Dermis blood vessel endothelial cell (primary cell): ENCODE measurements at regions not wholly inside any gene's neighbourhood (a gene's known extent, or its start where the extent isn't known, plus 50 kb on each side); places are given as distances from the start of the nearest gene placed in this dataset.

Source experiments
- DNase-seq: peaks from one replicate; pipeline ENCODE4 v3.0.0; 2010

- no peak for DNase-seq
Observed at GRCh38 chr5:106172681-106173532, 1497.8 kb downstream of the EFNA5 start.

- DNase-seq, result no peak
Observed at GRCh38 chr5:106171708-106172107, 1499.0 kb downstream of the EFNA5 start.

DNA sequence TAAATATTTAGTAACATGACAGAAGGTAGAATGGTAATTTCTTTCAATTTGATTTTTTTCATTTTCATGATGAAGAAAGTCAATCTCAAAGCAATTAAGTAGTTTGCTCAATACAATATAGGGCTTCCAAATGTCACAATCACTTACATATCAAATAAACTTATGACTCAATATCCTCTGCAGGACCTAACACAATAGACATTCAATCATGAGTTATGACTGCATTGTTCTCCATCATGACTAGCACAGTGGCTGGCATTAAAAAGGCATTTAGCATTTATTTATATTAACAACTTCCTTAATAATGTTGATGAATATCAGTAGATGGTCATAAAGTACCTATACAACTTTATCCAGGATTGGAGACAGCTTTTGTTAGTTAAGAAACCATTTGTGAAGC is 1499.6 kb downstream of the EFNA5 start:
- peak; percentile 1 for DNase-seq

DNA sequence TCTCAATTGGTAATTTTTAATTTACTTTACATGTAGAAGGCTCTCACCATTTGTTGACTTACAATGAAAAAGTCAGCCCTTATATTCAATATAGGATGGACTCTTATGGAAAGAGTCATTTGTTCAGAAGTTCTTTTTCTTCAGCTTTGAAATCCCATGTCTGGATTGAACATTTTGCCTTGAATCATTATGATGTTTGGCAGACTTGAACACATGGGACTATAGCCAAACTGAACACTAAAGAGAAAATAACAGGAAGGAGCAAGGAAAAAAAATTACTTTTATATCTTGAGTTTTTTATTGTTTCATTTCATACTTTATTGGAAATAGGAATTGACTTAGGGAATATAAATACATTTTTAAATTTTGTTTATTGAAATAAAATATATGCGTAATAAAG is 1503.0 kb downstream of the EFNA5 start:
- DNase-seq, result no peak

- no peak for DNase-seq
Observed at GRCh38 chr5:106163233-106163632, 1507.5 kb downstream of the EFNA5 start.

GRCh38 chr5:106159616-106160015 is 1511.1 kb downstream of the EFNA5 start:
- no peak for DNase-seq

GRCh38 chr5:106154280-106154716 is 1516.4 kb downstream of the EFNA5 start:
- DNase-seq, result no peak

DNA sequence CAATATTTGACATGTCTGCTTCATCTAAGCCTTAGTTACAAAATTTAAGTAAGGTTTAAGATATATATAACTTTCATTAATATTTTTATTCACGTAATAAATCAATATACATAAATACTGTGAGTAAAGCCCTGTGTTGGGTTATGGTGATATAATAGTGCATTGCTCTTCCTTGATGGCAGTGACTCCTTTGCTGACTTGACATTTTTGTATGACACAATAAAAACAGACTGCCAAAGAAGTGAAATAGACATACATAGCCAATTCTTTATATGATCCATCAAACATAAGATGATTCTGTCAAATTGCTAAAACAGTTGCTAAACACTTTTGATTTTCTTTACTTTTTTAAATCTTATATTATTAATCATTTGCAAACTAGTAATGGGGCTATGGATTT is 1518.2 kb downstream of the EFNA5 start:
- no peak for DNase-seq

GRCh38 chr5:106142116-106142515 is 1528.6 kb downstream of the EFNA5 start:
- no peak for DNase-seq

DNA sequence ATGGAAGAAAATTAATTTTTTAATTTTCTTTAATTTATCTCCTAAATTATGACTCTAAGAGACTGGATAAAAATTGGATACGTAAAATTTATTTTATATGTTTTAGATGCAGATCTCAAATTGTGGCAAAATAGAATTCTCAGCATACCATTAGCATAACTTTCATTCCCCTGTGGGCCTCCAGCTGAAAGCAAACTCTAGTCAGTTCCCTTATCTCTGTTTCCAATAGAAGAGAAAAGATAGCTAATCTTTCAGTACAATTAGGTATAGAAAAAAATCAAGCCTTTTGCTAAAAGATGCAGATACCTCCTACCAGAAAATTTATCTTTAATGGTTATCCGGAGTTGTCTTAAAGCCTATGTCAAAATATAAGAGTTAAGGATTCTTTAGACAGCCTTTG is 1530.6 kb downstream of the EFNA5 start:
- DNase-seq, result no peak

GRCh38 chr5:106136061-106136460 is 1534.7 kb downstream of the EFNA5 start:
- DNase-seq, result no peak

GRCh38 chr5:106135473-106135872 is 1535.3 kb downstream of the EFNA5 start:
- DNase-seq, result no peak

- DNase-seq, result no peak
Observed at GRCh38 chr5:106134549-106134948, 1536.2 kb downstream of the EFNA5 start.

GRCh38 chr5:106127985-106128384 is 1542.8 kb downstream of the EFNA5 start:
- no peak for DNase-seq

DNA sequence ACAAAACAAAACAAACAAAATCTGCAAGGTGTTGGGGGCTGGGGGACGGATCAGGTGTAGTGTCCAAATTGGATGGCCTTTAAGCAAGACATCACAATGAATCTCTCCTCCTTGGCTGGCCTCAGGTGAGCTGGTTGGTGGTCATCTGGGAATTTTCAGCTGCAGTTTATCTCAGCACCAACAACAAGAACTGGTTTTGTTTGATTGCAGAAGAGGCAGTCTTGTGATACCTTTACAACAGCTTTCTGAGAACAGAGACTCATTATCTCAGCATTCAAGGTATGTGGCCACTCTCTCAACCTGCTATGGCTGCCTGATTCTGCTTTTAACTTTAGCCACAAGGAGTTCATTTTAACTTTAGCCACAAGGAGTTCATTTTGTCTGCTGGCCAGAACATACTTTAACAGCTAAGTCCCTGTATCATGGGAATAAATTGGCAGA is 1543.4 kb downstream of the EFNA5 start:
- no peak for DNase-seq

DNA sequence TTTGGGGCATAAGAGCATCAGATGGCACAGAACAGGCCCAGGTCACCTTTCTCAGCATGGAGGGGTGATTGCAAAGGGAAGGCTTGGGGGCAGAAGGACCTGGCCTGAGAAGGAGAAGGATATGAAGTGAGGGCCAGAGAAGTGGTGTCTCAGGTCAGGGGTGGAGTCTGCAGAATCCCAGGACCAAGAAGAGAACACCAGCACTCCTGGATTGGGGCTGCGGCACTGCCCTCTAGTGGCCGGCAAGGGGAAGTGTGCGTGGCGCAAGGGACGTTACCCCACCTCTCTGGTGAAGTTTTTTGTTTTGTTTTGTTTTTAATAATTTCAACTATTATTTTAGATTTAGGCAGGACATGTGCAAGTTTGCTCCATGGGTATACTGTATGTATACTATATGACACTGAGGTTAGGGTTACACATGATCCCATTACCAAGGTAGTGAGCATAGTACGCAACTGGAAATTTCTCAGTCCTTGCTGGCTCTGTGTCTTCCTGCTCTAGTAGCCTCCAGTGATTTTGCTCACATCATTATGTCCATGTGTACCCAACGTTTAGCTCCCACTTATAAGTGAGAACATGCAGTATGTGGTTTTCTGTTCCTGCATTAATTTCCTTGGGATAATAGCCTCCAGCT is 1548.6 kb downstream of the EFNA5 start:
- DNase-seq, result peak; percentile 2

GRCh38 chr5:106116682-106117081 is 1554.1 kb downstream of the EFNA5 start:
- DNase-seq, result no peak

DNA sequence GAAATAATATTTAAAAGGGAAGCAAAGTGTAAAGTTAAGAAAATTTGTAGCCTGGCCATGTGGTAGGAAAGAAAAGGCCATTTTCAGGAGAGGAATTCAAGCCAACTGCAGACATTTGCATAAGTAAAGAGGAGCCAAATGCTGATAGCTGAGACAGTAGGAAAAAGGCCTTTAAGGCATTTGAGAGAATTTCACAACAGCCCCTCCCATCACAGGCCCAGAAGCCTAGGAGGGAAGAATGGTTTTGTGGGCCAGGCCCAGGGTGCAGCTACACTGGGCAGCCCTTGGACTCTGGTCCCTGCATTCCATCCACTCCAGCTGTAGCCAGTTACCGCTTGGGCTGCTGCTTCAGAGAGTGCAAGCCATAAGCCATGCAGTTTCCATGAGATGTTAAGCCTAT is 1556.8 kb downstream of the EFNA5 start:
- no peak for DNase-seq

- no peak for DNase-seq
Observed at GRCh38 chr5:106106384-106106783, 1564.4 kb downstream of the EFNA5 start.

DNA sequence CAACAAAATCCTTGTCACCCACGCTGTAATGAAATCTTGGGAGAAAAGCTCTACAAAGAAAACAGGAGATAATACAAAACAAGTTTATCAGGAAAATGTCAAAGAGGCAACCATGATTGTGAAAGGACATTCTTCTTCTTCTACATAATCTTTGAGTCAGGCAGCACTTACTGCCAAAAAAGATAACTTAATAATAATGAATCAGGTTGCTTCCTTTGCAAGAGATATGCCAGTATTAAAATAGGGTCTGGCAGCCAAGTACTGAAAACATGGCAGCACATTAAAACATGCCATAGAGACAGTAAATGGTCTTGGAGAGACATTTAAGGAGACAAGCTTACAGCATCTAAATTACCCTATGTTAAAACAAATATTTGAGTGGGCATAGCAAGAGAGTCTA is 1573.4 kb downstream of the EFNA5 start:
- no peak for DNase-seq

DNA sequence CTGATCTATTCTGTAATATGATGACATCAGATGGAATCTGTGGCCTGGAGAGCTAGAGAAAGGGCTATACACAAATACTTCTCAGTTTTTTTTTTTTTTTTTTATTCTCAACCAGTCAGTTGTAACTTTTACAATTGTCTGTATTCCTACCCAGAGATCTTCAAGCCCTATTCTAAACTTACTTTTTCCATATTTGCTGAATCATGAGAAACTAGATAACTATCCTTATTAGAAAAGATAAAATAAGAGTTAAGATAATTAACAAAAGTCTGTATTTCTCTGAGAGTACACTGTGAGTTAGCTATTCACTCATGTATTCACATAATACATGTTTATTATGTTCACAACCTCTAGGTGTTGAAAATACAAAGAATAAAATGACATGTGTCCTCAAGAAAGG is 1575.9 kb downstream of the EFNA5 start:
- no peak for DNase-seq

DNA sequence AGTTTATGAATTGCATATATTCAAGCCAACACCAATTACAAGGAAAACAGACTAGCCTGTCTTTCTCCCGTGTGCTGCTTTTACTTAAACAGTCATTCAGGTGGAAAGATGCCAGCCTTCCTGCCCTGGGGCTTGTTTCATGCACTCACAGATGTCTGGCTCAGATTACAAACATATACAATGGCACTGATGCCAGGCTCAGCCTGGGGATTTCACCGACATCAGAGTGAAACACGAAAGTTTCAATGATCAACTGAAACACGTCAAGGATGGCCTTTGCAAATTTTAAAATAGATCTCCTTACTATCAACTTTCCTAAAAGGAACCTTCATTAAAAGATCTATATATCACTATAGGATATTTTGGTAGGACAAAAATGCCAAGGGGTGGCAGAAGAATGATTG is 1576.5 kb downstream of the EFNA5 start:
- no peak for DNase-seq

GRCh38 chr5:106093134-106093533 is 1577.6 kb downstream of the EFNA5 start:
- no peak for DNase-seq

DNA sequence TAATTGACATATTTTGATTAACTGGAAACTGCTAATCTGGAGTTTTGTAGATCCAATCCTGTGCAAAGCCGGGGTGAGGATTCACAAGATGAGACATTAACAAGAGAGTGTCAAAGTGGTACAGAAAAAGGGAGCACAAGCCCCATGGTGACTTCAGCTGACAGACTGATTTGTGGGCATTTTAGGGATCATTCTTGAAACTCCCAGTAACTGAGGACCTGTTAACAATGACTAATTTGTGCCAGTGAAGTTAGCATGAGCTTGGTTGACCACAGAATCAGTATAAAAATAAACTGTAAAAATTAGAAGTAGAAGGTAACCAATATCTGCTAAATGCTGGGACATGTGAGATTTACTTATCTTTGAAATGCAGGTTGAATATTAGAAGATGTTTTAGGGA is 1578.3 kb downstream of the EFNA5 start:
- no peak for DNase-seq
